Memory B cell (primary cell): ENCODE measurements at regions not wholly inside any gene's neighbourhood (a gene's known extent, or its start where the extent isn't known, plus 50 kb on each side); places are given as distances from the start of the nearest gene placed in this dataset.
"Not testable (repeated sequence)": the region's sequence is repeated elsewhere in the genome, so short reads cannot be mapped to it uniquely, and the experiment has no call there.

ENCODE experiments used
- ATAC-seq: fragments of 150-1000 bp; cut with Tn5 transposase; 2 replicates; pipeline ENCODE4 v1.10.0; 2021; ENCODE audit warnings: low read depth, mild to moderate bottlenecking, moderate library complexity
- DNase-seq, 2 donors: peaks; one replicate each; pipeline ENCODE4 v3.0.0; 2022; ENCODE audit warnings: low spot score in 2 of 2
- H3K27ac Mint-ChIP-seq: one replicate; pipeline ENCODE4 v1.8.0; 2022; ENCODE audit warnings: mild to moderate bottlenecking, moderate library complexity, mixed read lengths
- H3K27me3 Mint-ChIP-seq: one replicate; pipeline ENCODE4 v1.8.0; 2022; ENCODE audit warnings: mixed read lengths
- H3K36me3 Mint-ChIP-seq: one replicate; pipeline ENCODE4 v1.8.0; 2022; ENCODE audit warnings: mild to moderate bottlenecking, mixed read lengths
- H3K4me1 Mint-ChIP-seq: one replicate; pipeline ENCODE4 v1.8.0; 2022; ENCODE audit warnings: mixed read lengths
- H3K4me3 Mint-ChIP-seq: one replicate; pipeline ENCODE4 v1.8.0; 2022; ENCODE audit warnings: mild to moderate bottlenecking, moderate library complexity, mixed read lengths
- H3K9me3 Mint-ChIP-seq: one replicate; pipeline ENCODE4 v1.8.0; 2022; ENCODE audit warnings: mixed read lengths

DNA sequence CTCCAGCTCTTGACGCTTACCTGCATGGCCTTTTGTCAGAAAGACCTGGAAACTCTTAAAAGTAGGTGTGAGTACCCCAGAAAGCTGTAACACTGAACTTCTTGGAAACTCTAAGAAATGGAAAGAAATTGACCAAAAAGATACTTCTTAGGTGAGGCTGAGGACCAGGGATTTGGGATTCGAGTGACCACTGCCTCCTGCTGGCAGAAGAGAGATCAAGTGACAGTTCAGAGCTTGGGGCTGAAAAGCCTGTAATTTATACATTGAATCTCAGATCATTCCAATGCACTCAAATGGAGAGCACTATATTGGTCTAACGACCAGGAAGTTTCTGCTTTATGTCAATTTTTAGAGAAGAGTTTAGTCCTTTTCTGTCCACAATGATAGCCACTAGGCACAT lies 204.6 kb downstream of the PDGFRA start:
- no peaks in the 10 kb centered on the region for H3K36me3 Mint-ChIP-seq
- H3K4me1 Mint-ChIP-seq = no peaks in the 10 kb centered on the region
- peaks cover 6% of the 10 kb centered on the region for H3K27me3 Mint-ChIP-seq
- ATAC-seq (no peak), DNase-seq (no peak)
- H3K9me3 Mint-ChIP-seq = no peaks in the 10 kb centered on the region
- H3K27ac Mint-ChIP-seq = no peak overlapping the region
- no peak overlapping the region for H3K4me3 Mint-ChIP-seq

DNA sequence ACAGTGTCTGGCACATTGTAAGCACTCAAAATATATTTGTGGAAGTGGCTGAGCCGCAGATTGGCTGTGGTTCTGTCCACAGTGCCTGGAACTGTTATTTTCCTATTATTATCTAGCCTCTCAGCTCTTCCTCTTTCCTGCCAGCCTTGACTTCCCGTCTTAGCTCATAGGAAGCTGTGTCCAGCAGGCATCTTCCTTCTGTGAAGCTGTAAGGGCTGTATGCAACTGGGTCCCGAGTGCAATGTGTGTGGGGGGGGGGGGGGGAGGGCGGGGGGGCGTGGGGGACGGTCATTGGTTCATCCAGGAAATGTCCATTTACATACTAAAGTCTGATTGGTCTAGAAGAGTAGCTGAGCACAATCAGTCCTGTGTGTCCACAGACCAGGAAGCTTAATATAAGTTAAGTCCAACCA lies 210.7 kb downstream of the PDGFRA start:
- ATAC-seq (no peak), DNase-seq (no peak)
- peaks cover 8% of the 10 kb centered on the region for H3K27me3 Mint-ChIP-seq

GRCh38 chr4:54440394-54441136 lies 211.5 kb downstream of the PDGFRA start:
- no peak overlapping the region for H3K27ac Mint-ChIP-seq
- H3K36me3 Mint-ChIP-seq = no peaks in the 10 kb centered on the region
- H3K27me3 Mint-ChIP-seq = peaks cover 8% of the 10 kb centered on the region
- H3K4me3 Mint-ChIP-seq = no peak overlapping the region
- no peak for DNase-seq
- H3K4me1 Mint-ChIP-seq = no peaks in the 10 kb centered on the region
- no peaks in the 10 kb centered on the region for H3K9me3 Mint-ChIP-seq
- ATAC-seq = no peak

More for the DNA sequence above, 210.7 kb downstream of the PDGFRA start:
- Mint-ChIP-seq H3K27ac (no peak overlapping the region), H3K36me3 (no peaks in the 10 kb centered on the region), H3K4me3 (no peak overlapping the region), H3K4me1 (no peaks in the 10 kb centered on the region), H3K9me3 (no peaks in the 10 kb centered on the region)

- no peak for DNase-seq
- no peak for ATAC-seq
- Mint-ChIP-seq H3K4me1 (no peaks in the 10 kb centered on the region), H3K27ac (no peak overlapping the region), H3K27me3 (no peaks in the 10 kb centered on the region), H3K9me3 (peaks cover 11% of the 10 kb centered on the region), H3K36me3 (no peaks in the 10 kb centered on the region), H3K4me3 (no peak overlapping the region)
Observed at GRCh38 chr4:54445866-54446265, 211.9 kb upstream of the KIT start.

DNA sequence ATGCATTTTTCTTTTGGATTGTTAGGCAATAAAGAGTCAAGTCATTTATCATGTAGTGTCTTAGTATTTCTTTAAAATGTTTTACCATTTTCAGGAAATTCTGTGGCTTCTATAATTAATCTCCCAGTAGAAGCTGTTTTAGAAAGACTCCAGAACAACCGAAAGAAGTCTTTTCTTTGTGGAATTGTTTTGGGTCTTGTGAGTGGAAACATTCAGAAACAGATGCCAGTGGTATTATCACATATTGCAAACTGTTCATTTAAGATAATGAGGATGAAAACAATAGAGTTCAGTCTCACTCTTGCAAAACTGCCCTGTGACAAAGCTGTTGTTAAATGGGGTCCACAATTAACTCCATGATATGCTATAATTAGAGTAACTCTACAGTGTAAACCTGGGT lies 211.2 kb upstream of the KIT start:
- DNase-seq (no peak), ATAC-seq (no peak)
- H3K9me3 Mint-ChIP-seq = peaks cover 11% of the 10 kb centered on the region
- no peaks in the 10 kb centered on the region for H3K27me3 Mint-ChIP-seq
- H3K27ac Mint-ChIP-seq = no peak overlapping the region
- H3K4me3 Mint-ChIP-seq = no peak overlapping the region
- H3K4me1 Mint-ChIP-seq = no peaks in the 10 kb centered on the region
- H3K36me3 Mint-ChIP-seq = no peaks in the 10 kb centered on the region

DNA sequence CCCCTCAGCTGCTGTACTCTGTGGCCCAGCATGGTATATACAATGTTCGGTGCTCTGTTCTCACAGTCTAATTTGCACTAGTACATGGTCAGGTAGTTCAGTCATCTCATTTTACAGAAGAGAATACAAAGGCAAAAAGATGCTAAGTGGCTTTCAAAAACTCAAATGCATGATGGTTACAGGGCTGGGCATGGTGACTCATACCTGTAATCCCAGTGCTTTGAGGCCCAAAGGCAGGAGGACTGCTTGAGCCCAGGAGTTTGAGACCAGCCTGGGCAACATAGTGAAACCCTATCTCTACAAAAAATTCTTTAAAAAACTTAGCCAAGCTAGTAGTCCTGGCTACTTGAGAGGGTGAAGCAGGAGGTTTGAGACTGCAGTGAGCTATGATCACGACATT lies 210.5 kb upstream of the KIT start:
- H3K4me3 Mint-ChIP-seq = no peak overlapping the region

GRCh38 chr4:54449999-54450398 lies 207.8 kb upstream of the KIT start:
- no peak for DNase-seq
- no peak for ATAC-seq
- Mint-ChIP-seq H3K36me3 (no peaks in the 10 kb centered on the region), H3K4me1 (no peaks in the 10 kb centered on the region), H3K27ac (no peak overlapping the region), H3K9me3 (peaks cover 13% of the 10 kb centered on the region), H3K4me3 (no peak overlapping the region), H3K27me3 (peaks cover 2% of the 10 kb centered on the region)

More for the DNA sequence above, 210.5 kb upstream of the KIT start:
- H3K27ac Mint-ChIP-seq = no peak overlapping the region
- peaks cover 12% of the 10 kb centered on the region for H3K9me3 Mint-ChIP-seq
- no peaks in the 10 kb centered on the region for H3K36me3 Mint-ChIP-seq
- no peak for DNase-seq
- peaks cover under 1% of the 10 kb centered on the region for H3K27me3 Mint-ChIP-seq
- ATAC-seq = no peak
- H3K4me1 Mint-ChIP-seq = no peaks in the 10 kb centered on the region

GRCh38 chr4:54466960-54467359 lies 190.8 kb upstream of the KIT start:
- not testable (repeated sequence) for H3K27ac Mint-ChIP-seq, DNase-seq, H3K36me3 Mint-ChIP-seq, H3K4me1 Mint-ChIP-seq, H3K4me3 Mint-ChIP-seq, H3K27me3 Mint-ChIP-seq, ATAC-seq
- H3K9me3 Mint-ChIP-seq = peaks cover 21% of the 10 kb centered on the region

- Mint-ChIP-seq H3K9me3 (peaks cover 7% of the 10 kb centered on the region), H3K27me3 (peaks cover 9% of the 10 kb centered on the region), H3K27ac (no peak overlapping the region), H3K36me3 (no peaks in the 10 kb centered on the region), H3K4me1 (no peaks in the 10 kb centered on the region), H3K4me3 (no peak overlapping the region)
- ATAC-seq = no peak
- no peak for DNase-seq
Observed at GRCh38 chr4:54473077-54473545, 184.6 kb upstream of the KIT start.

DNA sequence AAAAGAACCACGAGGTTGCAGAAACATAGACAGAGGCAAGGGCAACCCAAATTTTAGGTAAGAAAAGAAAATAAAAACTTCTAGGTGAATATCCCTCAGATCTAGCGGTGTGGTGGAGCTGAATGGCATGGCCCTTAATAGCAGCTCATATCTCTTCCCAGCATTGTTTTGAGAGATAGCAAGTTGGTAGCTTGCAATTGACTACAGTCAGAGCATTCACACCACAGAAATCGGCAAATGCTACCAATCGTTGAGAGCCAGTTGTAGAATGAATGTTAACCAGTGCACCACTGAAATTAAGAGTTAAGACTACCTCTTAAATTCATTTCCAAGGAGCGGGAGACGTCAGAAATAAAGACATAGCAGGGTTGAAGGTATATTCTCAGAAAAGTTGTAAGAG lies 184.0 kb upstream of the KIT start:
- DNase-seq (no peak), ATAC-seq (no peak)
- Mint-ChIP-seq H3K9me3 (peaks cover 7% of the 10 kb centered on the region), H3K27ac (no peak overlapping the region), H3K4me1 (no peaks in the 10 kb centered on the region), H3K27me3 (peaks cover 9% of the 10 kb centered on the region), H3K4me3 (no peak overlapping the region), H3K36me3 (no peaks in the 10 kb centered on the region)

DNA sequence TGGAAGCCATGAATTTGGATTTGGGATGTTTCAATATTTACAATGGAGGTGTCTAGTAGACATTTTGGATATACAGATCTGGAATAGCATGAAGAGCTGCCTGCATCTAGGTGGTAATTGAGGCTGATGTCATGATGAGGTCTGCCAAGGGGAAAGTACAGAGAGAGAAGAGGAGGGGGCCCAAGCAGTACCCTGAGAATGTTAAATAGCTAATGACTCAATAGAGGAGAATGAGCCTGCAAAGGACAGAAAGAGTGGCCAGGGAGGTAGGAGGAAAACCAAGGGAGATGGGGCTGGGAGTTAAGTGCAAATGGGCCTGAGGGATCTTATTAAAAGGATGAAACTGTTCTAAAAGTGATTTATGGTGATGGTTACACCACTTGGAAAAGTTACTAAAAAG lies 182.2 kb upstream of the KIT start:
- H3K36me3 Mint-ChIP-seq = peaks cover 2% of the 10 kb centered on the region
- peaks cover 9% of the 10 kb centered on the region for H3K27me3 Mint-ChIP-seq
- no peaks in the 10 kb centered on the region for H3K4me1 Mint-ChIP-seq
- no peak for DNase-seq
- no peak overlapping the region for H3K27ac Mint-ChIP-seq
- no peak overlapping the region for H3K4me3 Mint-ChIP-seq
- peaks cover 12% of the 10 kb centered on the region for H3K9me3 Mint-ChIP-seq
- no peak for ATAC-seq

DNA sequence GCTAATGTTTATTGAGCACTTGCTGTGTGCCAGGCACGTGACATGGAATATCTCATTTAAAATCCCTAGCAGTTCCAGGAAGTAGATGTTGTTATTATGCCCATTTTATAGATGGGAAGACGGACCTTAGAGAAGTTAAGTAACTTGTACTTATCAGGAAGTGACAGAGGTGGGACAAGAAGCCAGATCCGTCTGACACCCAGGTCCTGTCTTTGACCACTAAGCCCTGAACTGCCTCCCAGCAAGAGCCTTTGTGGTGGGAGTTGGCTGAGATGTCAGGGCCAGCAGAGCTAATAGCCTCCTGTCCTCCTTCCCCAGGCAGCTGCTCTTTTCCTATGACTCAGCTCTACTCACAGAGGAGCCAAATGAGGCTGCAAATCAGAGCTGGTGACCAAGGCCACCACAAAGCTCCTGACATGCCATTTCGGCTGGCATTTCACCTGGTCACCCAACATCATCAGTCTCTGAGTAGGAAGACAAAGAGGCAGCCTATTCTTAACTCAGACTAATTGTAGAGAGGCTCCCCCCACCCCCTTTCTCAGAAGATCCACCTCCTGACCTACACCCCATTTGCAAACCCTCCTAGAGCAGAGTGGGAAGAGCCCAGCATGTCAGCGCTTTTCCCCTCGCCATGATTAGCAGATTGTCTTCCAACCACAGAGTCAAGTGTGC lies 175.1 kb upstream of the KIT start:
- H3K27me3 Mint-ChIP-seq = peaks cover 3% of the 10 kb centered on the region
- no peak for DNase-seq
- H3K27ac Mint-ChIP-seq = no peak overlapping the region
- H3K4me1 Mint-ChIP-seq = no peaks in the 10 kb centered on the region
- H3K36me3 Mint-ChIP-seq = peaks cover 2% of the 10 kb centered on the region
- peaks cover 9% of the 10 kb centered on the region for H3K9me3 Mint-ChIP-seq
- H3K4me3 Mint-ChIP-seq = no peak overlapping the region
- no peak for ATAC-seq

DNA sequence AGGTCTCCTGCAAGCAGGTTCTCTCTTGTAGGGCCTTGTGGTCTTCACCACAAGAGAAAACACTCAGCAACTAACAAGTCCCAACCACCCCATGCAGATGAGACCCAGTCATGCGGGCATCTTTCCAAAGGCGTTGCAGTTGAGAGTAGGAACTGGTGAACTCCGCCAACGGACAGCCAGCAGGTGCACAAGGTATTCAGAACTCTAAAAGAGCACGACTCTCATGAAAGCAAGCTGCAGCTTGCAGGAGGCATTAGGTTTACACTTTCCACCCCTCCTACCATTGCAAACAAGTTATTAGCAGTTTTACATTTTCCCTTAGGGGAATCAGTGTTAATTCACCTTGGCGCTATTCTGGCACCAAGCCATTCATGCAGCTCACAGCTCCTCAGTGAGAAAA lies 173.4 kb upstream of the KIT start:
- Mint-ChIP-seq H3K36me3 (no peaks in the 10 kb centered on the region), H3K9me3 (peaks cover 5% of the 10 kb centered on the region), H3K27me3 (peaks cover 3% of the 10 kb centered on the region), H3K4me3 (no peak overlapping the region), H3K27ac (no peak overlapping the region), H3K4me1 (no peaks in the 10 kb centered on the region)
- no peak for ATAC-seq
- no peak for DNase-seq

- Mint-ChIP-seq H3K4me1 (no peaks in the 10 kb centered on the region), H3K27ac (no peak overlapping the region), H3K9me3 (peaks cover 1% of the 10 kb centered on the region), H3K4me3 (no peak overlapping the region), H3K27me3 (peaks cover 3% of the 10 kb centered on the region), H3K36me3 (no peaks in the 10 kb centered on the region)
- ATAC-seq (no peak), DNase-seq (no peak)
Observed at GRCh38 chr4:54487491-54487890, 170.3 kb upstream of the KIT start.

- Mint-ChIP-seq H3K36me3 (peaks cover 2% of the 10 kb centered on the region), H3K4me1 (no peaks in the 10 kb centered on the region), H3K27me3 (peaks cover 5% of the 10 kb centered on the region), H3K9me3 (no peaks in the 10 kb centered on the region), H3K27ac (no peak overlapping the region), H3K4me3 (no peak overlapping the region)
- ATAC-seq (no peak), DNase-seq (no peak)
Observed at GRCh38 chr4:54493862-54494261, 163.9 kb upstream of the KIT start.
